ENCODE measurements at regions not wholly inside any gene's neighbourhood (a gene's known extent, or its start where the extent isn't known, plus 50 kb on each side); places are given as distances from the start of the nearest gene placed in this dataset.
A peak's percentile ranks its signal among the peaks of the same experiment; 100 is the strongest.
"Not testable (repeated sequence)": the region's sequence is repeated elsewhere in the genome, so short reads cannot be mapped to it uniquely, and the experiment has no call there.

- DNase-seq (ENCODE audit: low read depth in 2 of 2), result peak; percentile 97 to 98
These were observed 5393.1 kb upstream of the TPTE start for GRCh38 chr21:5128261-5128660.

DNA sequence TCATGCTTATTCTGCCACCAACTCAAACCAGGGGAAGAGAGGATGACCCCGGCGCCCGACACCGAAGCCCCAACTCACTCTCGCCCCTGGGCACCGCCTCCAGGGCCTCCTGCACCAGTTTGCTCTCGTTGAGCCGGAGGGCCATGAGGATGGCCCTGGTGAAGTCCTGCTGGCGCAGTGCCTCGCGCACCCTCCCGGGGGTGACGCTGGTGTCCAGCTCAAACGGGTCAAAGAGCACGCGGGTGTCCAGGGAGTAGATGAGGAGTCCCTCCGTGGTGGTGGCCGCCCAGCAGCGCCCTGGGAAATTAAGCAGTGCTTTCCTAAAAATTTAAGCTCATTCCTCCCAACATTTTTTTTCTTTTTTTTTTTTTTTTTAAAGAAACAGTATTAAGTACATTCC is 5387.6 kb upstream of the TPTE start:
- DNase-seq (ENCODE audit: low read depth in 2 of 2), result not testable (repeated sequence)

DNA sequence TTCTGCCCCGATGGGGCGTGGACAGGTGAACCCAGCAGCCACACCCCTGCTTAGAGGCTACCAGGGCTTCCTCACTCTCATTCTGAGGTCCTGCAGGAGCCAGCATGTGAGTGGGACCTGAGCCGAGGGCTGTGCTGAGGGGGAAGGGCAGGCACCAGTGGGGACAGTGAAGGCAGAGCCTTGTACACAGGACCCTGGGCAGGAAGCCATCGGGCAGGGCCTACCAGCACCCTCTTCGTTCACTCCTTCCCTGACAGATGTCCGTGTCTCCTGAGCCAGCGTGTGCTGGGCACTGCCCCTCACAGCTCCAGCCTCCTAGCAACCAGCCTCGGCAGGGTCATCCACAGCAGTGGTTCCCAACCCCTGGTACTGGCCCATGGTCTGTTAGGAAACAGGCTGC is 5385.0 kb upstream of the TPTE start:
- DNase-seq (ENCODE audit: low read depth in 2 of 2), result not testable (repeated sequence)

GRCh38 chr21:5137006-5137405 is 5384.4 kb upstream of the TPTE start:
- DNase-seq (ENCODE audit: low read depth in 2 of 2), result not testable (repeated sequence)

DNA sequence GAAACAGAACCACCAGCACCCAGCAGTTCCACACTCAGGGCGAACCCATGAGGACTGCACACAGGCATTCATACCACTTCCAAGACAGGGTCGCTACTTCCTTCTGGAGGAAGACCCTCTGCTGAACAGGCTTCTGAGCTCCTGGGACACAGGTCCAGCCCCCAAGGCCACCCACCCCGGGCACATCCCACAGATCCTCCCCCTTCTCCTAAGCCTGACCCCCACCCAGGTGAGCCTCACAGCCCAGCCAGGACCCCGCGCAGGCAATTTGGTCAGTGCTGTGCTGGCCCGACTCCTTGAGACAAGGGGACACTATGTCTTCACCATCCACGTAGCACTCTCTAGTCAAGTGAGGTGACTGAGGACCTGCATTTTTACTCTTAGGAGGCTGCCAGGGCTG is 5382.7 kb upstream of the TPTE start:
- DNase-seq (ENCODE audit: low read depth in 2 of 2), result not testable (repeated sequence)

DNA sequence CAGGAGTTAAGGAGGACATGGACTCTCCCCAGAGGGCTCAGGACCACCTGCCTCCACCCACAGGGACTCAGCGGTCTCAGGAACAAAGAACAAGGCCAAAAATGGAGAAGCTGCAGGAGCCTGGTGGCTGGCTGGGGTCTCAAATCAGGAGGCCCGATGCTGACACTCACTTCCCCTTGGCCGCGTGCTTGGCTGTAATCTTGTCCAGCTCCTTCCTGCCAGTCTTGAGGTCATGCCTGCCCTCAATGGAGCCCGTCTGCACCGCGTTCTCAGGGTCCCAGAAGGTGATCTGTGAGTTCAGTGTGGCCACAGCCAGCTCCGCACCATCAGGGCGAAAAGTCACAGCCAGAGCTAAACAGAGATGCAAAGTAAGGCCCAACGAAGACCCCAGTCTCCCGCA is 5381.9 kb upstream of the TPTE start:
- not testable (repeated sequence) for DNase-seq (ENCODE audit: low read depth in 2 of 2)

GRCh38 chr21:5143011-5143410 is 5378.4 kb upstream of the TPTE start:
- not testable (repeated sequence) for DNase-seq (ENCODE audit: low read depth in 2 of 2)

DNA sequence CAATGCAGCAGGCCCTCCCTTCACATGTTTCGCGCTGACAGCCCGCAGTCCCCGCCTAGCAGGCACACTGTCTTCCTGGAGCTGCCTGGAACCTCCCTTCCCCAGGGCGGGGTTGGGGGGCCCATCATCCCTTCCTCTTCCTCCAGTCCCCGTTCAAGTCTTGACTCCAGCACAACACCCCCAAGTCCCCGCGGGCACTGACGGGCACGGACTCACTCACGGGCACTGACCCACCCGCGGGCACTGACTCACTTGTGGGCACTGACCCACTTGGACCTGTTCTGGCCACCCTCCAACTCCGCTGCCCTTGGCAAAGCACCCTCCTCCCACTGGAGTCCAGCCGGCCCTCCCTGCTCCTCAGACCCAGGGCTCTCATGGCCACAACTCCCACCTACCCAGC is 5376.7 kb upstream of the TPTE start:
- DNase-seq (ENCODE audit: low read depth in 2 of 2), result not testable (repeated sequence)

DNA sequence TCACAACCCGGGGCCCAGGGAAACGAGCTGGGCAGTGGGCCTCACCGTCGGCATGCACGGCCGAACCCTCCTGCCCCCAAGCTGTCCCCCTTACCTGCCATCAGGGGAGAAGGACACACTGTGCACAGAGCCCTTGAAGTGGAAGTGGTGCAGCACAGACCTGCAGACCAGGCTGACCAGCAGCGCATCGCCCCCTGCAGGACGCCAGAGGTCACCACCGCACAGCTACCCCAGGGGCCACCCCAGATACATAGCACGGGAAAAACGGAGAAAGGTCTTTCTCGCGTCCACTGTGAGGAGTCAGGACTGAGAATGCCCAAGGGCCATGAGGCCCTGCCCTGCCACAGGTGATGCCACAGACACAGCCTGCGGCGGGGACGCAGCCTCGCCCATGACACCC is 5373.7 kb upstream of the TPTE start:
- DNase-seq (ENCODE audit: low read depth in 2 of 2), result not testable (repeated sequence)

DNA sequence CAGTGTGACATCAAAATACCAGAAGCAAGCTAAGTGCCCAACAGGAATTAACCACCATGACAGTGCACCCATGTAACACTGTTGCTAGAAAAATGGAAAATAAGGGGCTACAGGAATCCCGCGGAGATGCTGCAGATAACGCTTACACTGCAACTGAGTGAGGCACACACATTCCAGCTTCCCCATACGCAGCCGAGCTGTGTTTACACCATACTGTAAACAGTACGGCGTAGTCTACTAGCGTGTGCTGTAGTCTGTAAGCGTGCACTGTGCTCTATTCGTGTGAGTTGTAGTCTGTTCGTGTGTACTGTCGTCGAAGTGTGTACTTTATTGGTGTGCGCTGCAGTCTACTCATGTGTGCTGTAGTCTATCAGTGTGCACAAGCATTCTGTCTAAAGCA is 5372.2 kb upstream of the TPTE start:
- not testable (repeated sequence) for DNase-seq (ENCODE audit: low read depth in 2 of 2)

DNA sequence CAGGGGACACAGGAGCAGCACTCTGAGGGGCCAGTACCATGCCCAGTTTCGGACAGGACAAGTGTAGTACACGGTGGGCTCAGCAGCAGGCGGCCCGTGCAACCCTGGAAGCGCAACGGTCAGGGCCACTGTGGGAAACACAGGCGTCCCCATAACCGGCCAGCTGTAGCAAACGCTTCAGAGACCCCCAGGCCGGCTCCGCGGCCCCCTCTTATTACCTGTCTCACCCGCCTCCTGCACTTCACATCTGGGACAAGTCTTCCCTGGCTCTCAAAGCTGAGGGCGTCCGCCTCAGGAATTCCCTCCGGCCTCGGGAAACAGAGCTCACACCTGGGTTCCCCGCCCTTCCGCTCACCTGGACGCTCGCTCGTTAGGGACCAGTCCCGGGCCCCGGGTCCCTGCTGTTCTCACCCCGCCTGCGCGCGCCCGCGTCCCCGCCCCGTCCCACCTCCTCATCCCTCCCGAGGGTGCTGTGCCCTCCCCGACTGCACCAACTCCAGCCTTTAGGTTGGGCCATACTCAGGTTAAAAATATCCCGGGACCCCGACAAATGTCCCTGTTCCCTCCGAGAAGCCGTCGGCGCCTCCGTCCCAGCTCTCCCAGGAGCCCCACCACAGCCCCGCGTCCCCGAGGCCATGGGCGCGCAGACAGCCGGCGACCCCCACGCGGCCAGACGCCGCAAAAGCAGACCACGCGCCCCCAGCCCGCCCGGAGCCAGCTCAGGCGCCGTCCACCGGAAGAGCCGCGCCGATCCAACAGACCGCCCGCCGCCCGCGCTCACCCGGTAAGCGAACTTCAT is 5367.3 kb upstream of the TPTE start:
- DNase-seq (ENCODE audit: low read depth in 2 of 2), result not testable (repeated sequence)

- DNase-seq (ENCODE audit: low read depth in 2 of 2), result peak; percentile 72 to 83
These were observed 5366.8 kb upstream of the TPTE start for GRCh38 chr21:5154641-5154982.

DNA sequence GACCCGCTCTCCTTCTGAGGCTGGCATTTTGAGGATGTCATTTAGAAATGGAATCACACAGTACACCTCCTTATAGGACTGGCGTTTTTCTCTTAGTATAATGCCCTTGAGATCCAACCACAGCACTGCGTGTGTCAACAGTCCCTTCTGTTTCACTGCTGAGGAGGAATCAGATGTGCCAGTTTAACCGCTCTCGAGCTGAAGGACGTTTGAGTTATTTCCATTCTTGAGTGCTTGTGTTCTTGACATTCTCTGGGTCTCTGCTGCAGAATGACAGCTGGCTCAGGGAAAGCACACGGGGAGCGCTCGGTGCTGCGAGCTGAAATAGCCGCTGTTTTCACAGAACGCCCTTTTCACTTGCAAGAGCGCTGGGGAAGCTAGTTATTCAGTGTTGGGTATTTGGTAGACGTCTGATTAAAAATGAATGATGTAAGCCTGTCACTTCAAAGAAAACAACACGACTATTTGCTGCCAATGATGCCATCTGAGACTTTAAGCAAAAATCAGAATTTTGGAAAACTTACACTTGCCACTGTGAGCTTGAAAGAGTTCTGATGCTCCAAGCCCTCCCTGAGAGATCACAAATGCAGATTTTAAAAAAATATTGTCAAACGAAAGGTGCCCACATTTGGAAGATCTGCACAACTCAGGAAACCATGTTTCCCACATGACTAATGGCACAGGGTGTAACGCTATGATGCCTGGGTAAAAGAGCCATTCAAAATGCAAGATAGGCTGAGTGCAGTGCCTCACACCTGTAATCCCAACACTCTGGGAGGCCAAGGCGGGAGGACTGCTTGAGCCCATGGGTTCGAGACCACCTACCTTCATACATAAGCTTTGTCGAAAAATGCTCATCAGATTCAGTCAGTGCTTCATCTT is 5358.4 kb upstream of the TPTE start:
- DNase-seq (ENCODE audit: low read depth in 2 of 2), result not testable (repeated sequence)

- not testable (repeated sequence) for DNase-seq (ENCODE audit: low read depth in 2 of 2)
These were observed 5355.6 kb upstream of the TPTE start for GRCh38 chr21:5165829-5166228.

Data from stimulated activated CD4-positive, alpha-beta T cell treated with anti-CD3 and anti-CD28 coated beads, Interleukin-12 subunit alpha, Interleukin-12 subunit beta, amount 100 ng/mL, for 24 hours (primary cell).